GM12865 (cell line): ENCODE measurements at regions not wholly inside any gene's neighbourhood (a gene's known extent, or its start where the extent isn't known, plus 50 kb on each side); places are given as distances from the start of the nearest gene placed in this dataset.
A peak's percentile ranks its signal among the peaks of the same experiment; 100 is the strongest.

Experiments used
- DNase-seq: peaks from one replicate; pipeline ENCODE4 v3.0.0; 2010; ENCODE audit warnings: low read depth
- H3K4me3 ChIP-seq: 2 replicates; pipeline ENCODE4 v1.5.1; 2011; ENCODE audit warnings: mild to moderate bottlenecking, low read depth, low read length, control low read depth
- TF ChIP-seq, protein P1 (sequence below): IDR thresholded peaks from 2 replicates; pipeline ENCODE4 v1.5.1; 2011; ENCODE audit warnings: low read length, control low read depth, low read depth, inconsistent platforms; ENCODE audit not compliant: insufficient read depth; ENCODE audit errors: missing control alignments

DNA sequence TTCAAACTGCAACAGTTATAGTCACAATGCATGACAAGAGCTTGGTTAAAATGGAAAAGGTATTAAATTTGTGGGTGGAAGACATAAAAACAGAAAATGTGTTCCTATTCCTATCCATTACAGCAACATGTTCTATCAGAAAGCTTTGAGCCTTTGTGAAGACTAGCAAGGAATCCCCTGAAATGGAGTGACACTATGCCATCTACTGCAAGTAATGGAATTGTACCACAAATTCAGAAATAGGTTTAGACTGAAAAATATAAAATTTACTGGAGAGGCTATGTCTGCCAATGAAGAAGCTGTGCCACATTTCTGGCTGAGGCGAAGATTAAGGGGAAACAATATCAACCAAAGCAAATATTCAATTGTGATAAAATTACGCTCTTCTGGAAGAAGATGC lies 247.9 kb downstream of the ADAM29 start:
- TF ChIP-seq, protein P1, sequence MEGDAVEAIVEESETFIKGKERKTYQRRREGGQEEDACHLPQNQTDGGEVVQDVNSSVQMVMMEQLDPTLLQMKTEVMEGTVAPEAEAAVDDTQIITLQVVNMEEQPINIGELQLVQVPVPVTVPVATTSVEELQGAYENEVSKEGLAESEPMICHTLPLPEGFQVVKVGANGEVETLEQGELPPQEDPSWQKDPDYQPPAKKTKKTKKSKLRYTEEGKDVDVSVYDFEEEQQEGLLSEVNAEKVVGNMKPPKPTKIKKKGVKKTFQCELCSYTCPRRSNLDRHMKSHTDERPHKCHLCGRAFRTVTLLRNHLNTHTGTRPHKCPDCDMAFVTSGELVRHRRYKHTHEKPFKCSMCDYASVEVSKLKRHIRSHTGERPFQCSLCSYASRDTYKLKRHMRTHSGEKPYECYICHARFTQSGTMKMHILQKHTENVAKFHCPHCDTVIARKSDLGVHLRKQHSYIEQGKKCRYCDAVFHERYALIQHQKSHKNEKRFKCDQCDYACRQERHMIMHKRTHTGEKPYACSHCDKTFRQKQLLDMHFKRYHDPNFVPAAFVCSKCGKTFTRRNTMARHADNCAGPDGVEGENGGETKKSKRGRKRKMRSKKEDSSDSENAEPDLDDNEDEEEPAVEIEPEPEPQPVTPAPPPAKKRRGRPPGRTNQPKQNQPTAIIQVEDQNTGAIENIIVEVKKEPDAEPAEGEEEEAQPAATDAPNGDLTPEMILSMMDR = no peak
- no peak for DNase-seq
- H3K4me3 ChIP-seq = no peak overlapping the region

- TF ChIP-seq, protein P1 = no peak
- no peak overlapping the region for H3K4me3 ChIP-seq
- peak; percentile 18 for DNase-seq
These were observed 258.6 kb downstream of the ADAM29 start for GRCh38 chr4:175176710-175177109.

DNA sequence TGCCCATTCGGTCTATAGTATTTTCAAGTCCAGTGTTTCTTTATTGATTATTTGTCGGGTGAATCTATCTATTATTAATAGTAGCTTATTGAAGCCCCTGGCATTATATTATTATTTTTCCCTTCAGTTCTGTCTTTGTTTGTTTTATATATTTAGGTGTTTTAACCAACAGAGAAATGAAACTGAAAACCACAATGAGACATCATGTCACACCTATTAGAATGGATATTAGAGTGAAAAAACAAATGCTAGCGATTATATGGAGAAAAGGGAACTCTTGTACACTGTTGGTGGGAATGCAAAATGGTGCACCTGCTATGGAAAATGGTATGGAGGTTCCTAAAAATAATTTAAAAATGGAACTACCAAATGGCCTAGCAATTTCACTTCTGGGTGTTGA lies 272.5 kb downstream of the ADAM29 start:
- TF ChIP-seq, protein P1 = no peak
- DNase-seq = no peak
- H3K4me3 ChIP-seq = no peak overlapping the region

DNA sequence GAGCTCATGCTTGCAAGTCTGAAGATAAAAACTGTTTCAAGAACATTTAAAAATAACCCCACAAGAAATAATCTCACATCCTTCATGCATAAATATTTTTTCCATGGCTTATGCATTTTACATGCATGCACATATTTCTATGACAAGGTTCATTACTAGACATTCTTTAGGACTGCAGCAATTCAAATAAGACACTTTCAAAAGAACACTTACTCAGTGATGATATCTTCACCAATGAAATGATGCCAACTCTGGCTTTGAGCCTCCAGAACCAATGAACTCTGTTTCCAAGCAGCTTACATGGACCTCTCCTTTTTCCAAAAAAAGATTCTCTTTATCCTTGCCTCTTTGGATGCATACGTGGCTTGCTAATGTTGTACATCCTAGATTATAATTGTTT lies 279.9 kb downstream of the ADAM29 start:
- H3K4me3 ChIP-seq = no peak overlapping the region
- TF ChIP-seq, protein P1 = no peak
- DNase-seq = no peak

DNA sequence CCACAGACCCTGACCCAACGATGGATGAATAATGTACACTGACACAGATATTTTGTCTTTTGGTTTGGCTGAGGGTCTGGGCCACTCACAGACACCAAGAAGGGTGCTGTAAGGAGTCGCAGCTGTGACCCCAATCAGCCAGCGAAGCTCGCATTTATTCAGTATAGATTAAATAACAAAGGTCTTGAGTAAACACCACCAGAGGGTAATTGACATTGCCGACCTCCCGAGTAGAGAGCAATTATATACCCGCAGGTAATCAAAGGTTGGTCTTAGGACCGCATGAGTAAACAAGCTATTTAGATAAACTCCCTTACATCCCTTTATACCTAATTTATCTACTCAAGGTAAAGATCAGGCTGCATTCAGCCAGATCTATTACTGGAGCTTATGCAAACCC lies 297.1 kb downstream of the ADAM29 start:
- H3K4me3 ChIP-seq = no peak overlapping the region
- TF ChIP-seq, protein P1 = no peak
- no peak for DNase-seq

GRCh38 chr4:175215657-175216056 lies 297.5 kb downstream of the ADAM29 start:
- no peak overlapping the region for H3K4me3 ChIP-seq
- DNase-seq = no peak
- TF ChIP-seq, protein P1 = no peak

GRCh38 chr4:175229154-175229553 lies 311.0 kb downstream of the ADAM29 start:
- no peak overlapping the region for H3K4me3 ChIP-seq
- TF ChIP-seq, protein P1 = no peak
- no peak for DNase-seq
